ENCODE measurements at regions not wholly inside any gene's neighbourhood (a gene's known extent, or its start where the extent isn't known, plus 50 kb on each side); places are given as distances from the start of the nearest gene placed in this dataset.

- no peak for DNase-seq
- peaks cover 4 to 7% of the 10 kb centered on the region in 2 experiments; a peak in 4 of 5 replicates for H3K9me3 Mint-ChIP-seq
- Histone ChIP-seq H4K5ac (ENCODE audit: insufficient read length, low read depth, low read length) (no peak overlapping the region), H3K79me1 (ENCODE audit: insufficient read depth, low read depth, low read length, poor library complexity, severe bottlenecking) (no peaks in the 10 kb centered on the region), H3K27me3 (ENCODE audit: insufficient read depth, low read length) (no peaks in the 10 kb centered on the region), H2BK20ac (ENCODE audit: low read depth, low read length, poor library complexity, severe bottlenecking) (no peak overlapping the region), H2BK12ac (ENCODE audit: insufficient read length, low read depth, low read length) (no peak overlapping the region), H3K56ac (ENCODE audit: insufficient read length, low read depth, low read length) (no peak overlapping the region), H4K8ac (replicated peaks; ENCODE audit: insufficient read length, low read depth, low read length) (no peak overlapping the region), H3K18ac (ENCODE audit: insufficient read length, low read depth, low read length) (no peak overlapping the region), H3K23me2 (ENCODE audit: insufficient read length, low read depth, low read length, poor library complexity, severe bottlenecking) (no peaks in the 10 kb centered on the region), H2AFZ (ENCODE audit: low read length) (no peak overlapping the region), H4K91ac (ENCODE audit: insufficient read length, low read depth, low read length) (no peak overlapping the region), H3K27ac (ENCODE audit: insufficient read length, low read depth, low read length) (no peak overlapping the region), H3K23ac (ENCODE audit: insufficient read length, low read depth, low read length) (no peak overlapping the region), H3T11ph (ENCODE audit: low read length) (no peak overlapping the region), H3K4ac (ENCODE audit: low read depth, low read length) (no peak overlapping the region), H2AK5ac (ENCODE audit: insufficient read length, low read length) (no peak overlapping the region), H2BK120ac (ENCODE audit: low read depth, low read length, poor library complexity, severe bottlenecking) (no peak overlapping the region), H2BK15ac (ENCODE audit: low read depth, low read length) (no peak overlapping the region), H2BK5ac (ENCODE audit: insufficient read length, low read length) (no peak overlapping the region), H4K20me1 (ENCODE audit: control insufficient read depth, insufficient read depth, insufficient read length) (no peaks in the 10 kb centered on the region), H3K4me1 (ENCODE audit: insufficient read depth, low read length) (no peaks in the 10 kb centered on the region; the same call in 1 of the 2 replicates), H3K9me3 (ENCODE audit: control insufficient read depth, low read depth, low read length) (no peaks in the 10 kb centered on the region), H3K79me2 (ENCODE audit: insufficient read depth, low read length) (no peaks in the 10 kb centered on the region), H3K4me2 (ENCODE audit: insufficient read depth, insufficient read length, low read length) (no peak overlapping the region), H3K14ac (ENCODE audit: insufficient read depth, low read length) (no peak overlapping the region), H3K9ac (ENCODE audit: extremely low read depth, insufficient read length, low read length) (no peak overlapping the region)
- no peak for TF ChIP-seq CTCF (conservative IDR thresholded peaks at IDR 0.05)
- no CpG with 5 or more reads among the region's 3 CpGs for WGBS (ENCODE audit: extremely low coverage, insufficient read length, low lambda C conversion rate)
- H3K36me3 Mint-ChIP-seq (ENCODE audit: insufficient read depth in 1 of 3, low read depth in 3 of 3) = peaks cover 0 to 9% (median 2%) of the 10 kb centered on the region in 3 experiments; a peak in 3 of 7 replicates
- peaks cover 15 to 18% of the 10 kb centered on the region in 2 experiments for H3K4me1 Mint-ChIP-seq
- no peaks in the 10 kb centered on the region for H3K27me3 Mint-ChIP-seq (ENCODE audit: low read depth)
- no peak overlapping the region for H3K27ac Mint-ChIP-seq
- no peak overlapping the region for H3K4me3 Mint-ChIP-seq
Observed at GRCh38 chr18:51250458-51251024, 53.1 kb upstream of the MEX3C start.
